Skeletal muscle tissue (tissue), 3 donors: ENCODE measurements at regions not wholly inside any gene's neighbourhood (a gene's known extent, or its start where the extent isn't known, plus 50 kb on each side); places are given as distances from the start of the nearest gene placed in this dataset.

Source experiments
- H3K27ac ChIP-seq: one replicate; pipeline ENCODE4 v1.7.0; 2013; ENCODE audit warnings: mild to moderate bottlenecking, low read depth, low read length, inconsistent platforms
- H3K27me3 ChIP-seq, 3 donors: one replicate each; pipeline ENCODE4 v1.7.0; 2013; ENCODE audit warnings: low read length in 3 of 3; ENCODE audit not compliant: control insufficient read depth in 3 of 3, insufficient read depth in 3 of 3
- H3K36me3 ChIP-seq, 3 donors: one replicate each; pipeline ENCODE4 v1.7.0; 2013; ENCODE audit warnings: low read length in 3 of 3; ENCODE audit not compliant: control insufficient read depth in 3 of 3, insufficient read depth in 3 of 3
- H3K4me1 ChIP-seq, 3 donors: one replicate each; pipeline ENCODE4 v1.7.0; 2013; ENCODE audit warnings: low read length in 3 of 3, mild to moderate bottlenecking in 3 of 3; ENCODE audit not compliant: control insufficient read depth in 3 of 3, insufficient read depth in 3 of 3
- H3K4me3 ChIP-seq, 3 donors: one replicate each; pipeline ENCODE4 v1.7.0; 2013; ENCODE audit warnings: low read length in 3 of 3
- H3K9ac ChIP-seq, 3 donors: one replicate each; pipeline ENCODE4 v1.7.0; 2013; ENCODE audit warnings: low read length in 3 of 3, mild to moderate bottlenecking in 3 of 3, moderate library complexity in 2 of 3, low read depth in 1 of 3
- H3K9me3 ChIP-seq, 3 donors: one replicate each; pipeline ENCODE4 v1.7.0; 2013; ENCODE audit warnings: low read length in 3 of 3; ENCODE audit not compliant: control insufficient read depth in 3 of 3
- donor health status: Osteomylitis.

- Histone ChIP-seq H3K36me3 (no peaks in the 10 kb centered on the region), H3K9me3 (no peaks in the 10 kb centered on the region), H3K9ac (no peak overlapping the region), H3K27me3 (no peaks in the 10 kb centered on the region), H3K27ac (no peak overlapping the region), H3K4me3 (peak overlapping the region in 1 of 3 donors; percentile 1), H3K4me1 (peaks cover 12 to 15% (median 13%) of the 10 kb centered on the region in 3 donors)
Observed at GRCh38 chr6:44730771-44731391, 343.4 kb downstream of the CDC5L start.

GRCh38 chr6:44731485-44732095 lies 344.1 kb downstream of the CDC5L start:
- Histone ChIP-seq H3K36me3 (no peaks in the 10 kb centered on the region), H3K9ac (peak overlapping the region in 1 of 3 donors; percentile 10), H3K27me3 (no peaks in the 10 kb centered on the region), H3K4me3 (no peak overlapping the region), H3K27ac (no peak overlapping the region), H3K9me3 (no peaks in the 10 kb centered on the region), H3K4me1 (peaks cover 12 to 15% (median 13%) of the 10 kb centered on the region in 3 donors)

GRCh38 chr6:44732243-44732642 lies 344.7 kb downstream of the CDC5L start:
- no peaks in the 10 kb centered on the region for H3K36me3 ChIP-seq
- H3K27me3 ChIP-seq = no peaks in the 10 kb centered on the region
- H3K9ac ChIP-seq = no peak overlapping the region
- H3K4me3 ChIP-seq = no peak overlapping the region
- no peaks in the 10 kb centered on the region for H3K9me3 ChIP-seq
- no peak overlapping the region for H3K27ac ChIP-seq
- H3K4me1 ChIP-seq = peaks cover 12 to 15% (median 13%) of the 10 kb centered on the region in 3 donors

- Histone ChIP-seq H3K27me3 (no peaks in the 10 kb centered on the region), H3K9ac (no peak overlapping the region), H3K36me3 (no peaks in the 10 kb centered on the region), H3K9me3 (no peaks in the 10 kb centered on the region), H3K27ac (no peak overlapping the region), H3K4me1 (peaks cover 13 to 15% (median 13%) of the 10 kb centered on the region in 3 donors), H3K4me3 (no peak overlapping the region)
Observed at GRCh38 chr6:44733126-44733525, 345.6 kb downstream of the CDC5L start.

GRCh38 chr6:44733868-44734267 lies 346.4 kb downstream of the CDC5L start:
- Histone ChIP-seq H3K4me3 (no peak overlapping the region), H3K4me1 (peaks cover 13 to 15% (median 15%) of the 10 kb centered on the region in 3 donors), H3K9ac (no peak overlapping the region), H3K27ac (no peak overlapping the region), H3K36me3 (no peaks in the 10 kb centered on the region), H3K9me3 (no peaks in the 10 kb centered on the region), H3K27me3 (no peaks in the 10 kb centered on the region)

GRCh38 chr6:44734886-44735629 lies 347.6 kb downstream of the CDC5L start:
- no peaks in the 10 kb centered on the region for H3K9me3 ChIP-seq
- H3K4me3 ChIP-seq = no peak overlapping the region
- no peak overlapping the region for H3K9ac ChIP-seq
- H3K27ac ChIP-seq = no peak overlapping the region
- H3K36me3 ChIP-seq = no peaks in the 10 kb centered on the region
- no peaks in the 10 kb centered on the region for H3K27me3 ChIP-seq
- peaks cover 13 to 15% (median 15%) of the 10 kb centered on the region in 3 donors for H3K4me1 ChIP-seq

GRCh38 chr6:44735630-44735963 lies 348.1 kb downstream of the CDC5L start:
- peaks cover 12% of the 10 kb centered on the region in 3 donors for H3K4me1 ChIP-seq
- H3K27ac ChIP-seq = no peak overlapping the region
- H3K27me3 ChIP-seq = no peaks in the 10 kb centered on the region
- H3K9me3 ChIP-seq = no peaks in the 10 kb centered on the region
- no peak overlapping the region for H3K9ac ChIP-seq
- no peaks in the 10 kb centered on the region for H3K36me3 ChIP-seq
- H3K4me3 ChIP-seq = no peak overlapping the region

GRCh38 chr6:44737341-44737740 lies 349.8 kb downstream of the CDC5L start:
- Histone ChIP-seq H3K4me3 (no peak overlapping the region), H3K27ac (no peak overlapping the region), H3K27me3 (peaks cover 0 to under 1% (median 0%) of the 10 kb centered on the region in 3 donors), H3K4me1 (peaks cover 0 to 2% (median under 1%) of the 10 kb centered on the region in 3 donors), H3K36me3 (no peaks in the 10 kb centered on the region), H3K9me3 (no peaks in the 10 kb centered on the region), H3K9ac (no peak overlapping the region)

- no peak overlapping the region for H3K9ac ChIP-seq
- no peak overlapping the region for H3K27ac ChIP-seq
- H3K9me3 ChIP-seq = no peaks in the 10 kb centered on the region
- peaks cover 0 to 2% (median 0%) of the 10 kb centered on the region in 3 donors for H3K4me1 ChIP-seq
- no peak overlapping the region for H3K4me3 ChIP-seq
- H3K36me3 ChIP-seq = no peaks in the 10 kb centered on the region
- peaks cover 0 to 5% (median 0%) of the 10 kb centered on the region in 3 donors for H3K27me3 ChIP-seq
Observed at GRCh38 chr6:44737829-44738528, 350.5 kb downstream of the CDC5L start.
